A549 (cell line): ENCODE measurements at regions not wholly inside any gene's neighbourhood (a gene's known extent, or its start where the extent isn't known, plus 50 kb on each side); places are given as distances from the start of the nearest gene placed in this dataset.

Source experiments
- ATAC-seq, 2 experiments: fragments of 200-7000 bp in 1 of 2; fragments of >200 bp in 1 of 2; cut with Nextera tagmentation in 1 of 2; cut with Tn5 transposase in 1 of 2; 3 replicates each; pipeline versions ENCODE4 v1.8.0 to v1.9.1; 2018 to 2020; ENCODE audit warnings: mild to moderate bottlenecking in 1 of 2, moderate library complexity in 1 of 2
- CTCF ChIA-PET: fragments of 300-600 bp; sonication (Branson Sonifier 250); formaldehyde crosslinking; extraction: SDS; loops from one replicate; lab custom pipeline; 2021; ENCODE audit warnings: antibody characterized with exemption, inconsistent platforms; lab: Yijun Ruan, JAX
- POLR2A ChIA-PET: fragments of 350-600 bp; formaldehyde crosslinking; extraction: SDS; loops from one replicate; lab custom pipeline; 2021; ENCODE audit warnings: antibody characterized with exemption, inconsistent platforms; lab: Yijun Ruan, JAX
- DNase-seq, 2 experiments: peaks; one replicate each; pipeline versions ENCODE4 v3.0.0 to v3.0.0-alpha.2; 2011 to 2016; ENCODE audit warnings: low read depth in 1 of 2, low spot score in 1 of 2
- FAIRE-seq: peaks from 2 replicates; lab custom pipeline; 2011; peaks lifted over from hg19 to GRCh38; lab: Jason Lieb, UNC
- H3K27ac ChIP-seq, 2 experiments: fragments of >200 bp; sonication (Bioruptor Twin); formaldehyde crosslinking; 3 replicates each; pipeline ENCODE4 v1.5.1; 2016 to 2017
- H3K4me1 ChIP-seq: fragments of >200 bp; sonication (Bioruptor Twin); formaldehyde crosslinking; 3 replicates; pipeline ENCODE4 v1.6.1; 2016
- H3K4me2 ChIP-seq: fragments of >200 bp; sonication (Bioruptor Twin); formaldehyde crosslinking; 3 replicates; pipeline ENCODE4 v1.6.1; 2016
- H3K4me3 ChIP-seq: fragments of >200 bp; sonication (Bioruptor Twin); formaldehyde crosslinking; 3 replicates; pipeline ENCODE4 v1.5.1; 2016
- H3K9me3 ChIP-seq: fragments of >200 bp; sonication (Bioruptor Twin); formaldehyde crosslinking; 3 replicates; pipeline ENCODE4 v1.6.1; 2016
- CBX2 ChIP-seq: fragments of 200-600 bp; sonication (generic); IDR thresholded peaks from 2 replicates; pipeline ENCODE4 v1.6.1; 2016; ENCODE audit warnings: low read depth, mild to moderate bottlenecking, borderline replicate concordance
- EHF ChIP-seq: fragments of 250-450 bp; sonication (Bioruptor Pico); IDR thresholded peaks from 2 replicates; pipeline ENCODE4 v1.5.0; 2020; ENCODE audit warnings: mild to moderate bottlenecking
- EP300 ChIP-seq, 2 experiments: fragments of >200 bp; sonication (Bioruptor Twin); formaldehyde crosslinking; IDR thresholded peaks; 2 replicates in 1 of 2; 3 replicates in 1 of 2; pipeline ENCODE4 v1.6.1; 2016 to 2017
- ESRRA ChIP-seq: fragments of 150-350 bp; IDR thresholded peaks from 2 replicates; pipeline ENCODE4 v1.6.1; 2014; ENCODE audit warnings: mild to moderate bottlenecking, low read length, borderline replicate concordance
- HOXB13 ChIP-seq: fragments of 250-450 bp; sonication (Bioruptor Pico); IDR thresholded peaks from 2 replicates; pipeline ENCODE4 v1.5.0; 2020; ENCODE audit warnings: low read depth, mild to moderate bottlenecking, moderate library complexity
- JUN ChIP-seq, 2 experiments: fragments of >200 bp; sonication (Bioruptor Twin); formaldehyde crosslinking; IDR thresholded peaks; 2 replicates in 1 of 2; 3 replicates in 1 of 2; pipeline ENCODE4 v1.6.1; 2016 to 2017
- NPAS2 ChIP-seq: fragments of 250-450 bp; sonication (Bioruptor Pico); IDR thresholded peaks from 2 replicates; pipeline ENCODE4 v1.8.0; 2022; ENCODE audit warnings: mild to moderate bottlenecking, moderate library complexity, borderline replicate concordance
- PHF8 ChIP-seq: fragments of 200-600 bp; sonication (generic); IDR thresholded peaks from 2 replicates; pipeline ENCODE4 v1.6.1; 2016; ENCODE audit warnings: low read depth, mild to moderate bottlenecking, antibody characterized with exemption, moderate library complexity, borderline replicate concordance
- POLR2AphosphoS2 ChIP-seq: conservative IDR thresholded peaks from 2 replicates; pipeline ENCODE4 v1.6.1; 2012; ENCODE audit warnings: low read length, improper control_type of control experiment, inconsistent platforms
- RAD21 ChIP-seq, 2 experiments: fragments of >200 bp in 1 of 2; sonication (Bioruptor Twin) in 1 of 2; formaldehyde crosslinking in 1 of 2; IDR thresholded peaks in 1 of 2; conservative IDR thresholded peaks in 1 of 2; 2 replicates in 1 of 2; 3 replicates in 1 of 2; pipeline ENCODE4 v1.6.1; 2012 to 2018; ENCODE audit warnings: inconsistent platforms in 1 of 2
- RARB ChIP-seq: fragments of 250-450 bp; sonication (Bioruptor Pico); IDR thresholded peaks from 2 replicates; pipeline ENCODE4 v1.8.0; 2021; ENCODE audit warnings: mild to moderate bottlenecking, moderate library complexity
- RCOR1 ChIP-seq: fragments of 150-350 bp; IDR thresholded peaks from 2 replicates; pipeline ENCODE4 v1.6.1; 2014; ENCODE audit warnings: antibody characterized with exemption, low read length, low read depth
- RFX5 ChIP-seq: fragments of 450-650 bp; IDR thresholded peaks from 2 replicates; pipeline ENCODE4 v1.7.1; 2014; ENCODE audit warnings: antibody characterized with exemption, mild to moderate bottlenecking, moderate library complexity
- RNF2 ChIP-seq: fragments of 200-600 bp; sonication (generic); IDR thresholded peaks from 2 replicates; pipeline ENCODE4 v1.6.1; 2016; ENCODE audit warnings: low read depth, mild to moderate bottlenecking, antibody characterized with exemption, moderate library complexity, borderline replicate concordance
- SMC3 ChIP-seq: fragments of >200 bp; sonication (Bioruptor Twin); formaldehyde crosslinking; IDR thresholded peaks from 3 replicates; pipeline ENCODE4 v1.6.1; 2018; ENCODE audit warnings: inconsistent platforms
- TFCP2L1 ChIP-seq: fragments of 250-450 bp; sonication (Bioruptor Pico); IDR thresholded peaks from 2 replicates; pipeline ENCODE4 v1.5.0; 2021; ENCODE audit warnings: mild to moderate bottlenecking
- ZC3H11A ChIP-seq: fragments of 450-650 bp; IDR thresholded peaks from 2 replicates; pipeline ENCODE4 v1.6.1; 2014; ENCODE audit warnings: antibody characterized with exemption, mild to moderate bottlenecking
- ZSCAN20 ChIP-seq: fragments of 250-450 bp; sonication (Bioruptor Pico); IDR thresholded peaks from 2 replicates; pipeline ENCODE4 v1.8.0; 2022; ENCODE audit warnings: mild to moderate bottlenecking, moderate library complexity
- WGBS: methylation state at CpG from one replicate; pipeline ENCODE4 v1.1.6; 2017; ENCODE audit errors: missing lambda C conversion rate; 5-methylcytosine and 5-hydroxymethylcytosine counted together
- TF ChIP-seq, protein P1 (sequence below): IDR thresholded peaks from 2 replicates; pipeline ENCODE4 v1.6.1; 2012
- TF ChIP-seq, protein P2 (sequence below): fragments of 250-450 bp; sonication (Bioruptor Pico); IDR thresholded peaks from 2 replicates; pipeline ENCODE4 v1.5.0; 2020; ENCODE audit warnings: low read depth, mild to moderate bottlenecking, moderate library complexity
- TF ChIP-seq, protein P3 (sequence below): fragments of 250-450 bp; sonication (Bioruptor Pico); IDR thresholded peaks from 2 replicates; pipeline ENCODE4 v1.5.0; 2021; ENCODE audit warnings: mild to moderate bottlenecking, moderate library complexity, borderline replicate concordance
- TF ChIP-seq, protein P4 (sequence below): fragments of 450-650 bp; IDR thresholded peaks from 2 replicates; pipeline ENCODE4 v1.6.1; 2014; ENCODE audit warnings: antibody characterized with exemption

DNA sequence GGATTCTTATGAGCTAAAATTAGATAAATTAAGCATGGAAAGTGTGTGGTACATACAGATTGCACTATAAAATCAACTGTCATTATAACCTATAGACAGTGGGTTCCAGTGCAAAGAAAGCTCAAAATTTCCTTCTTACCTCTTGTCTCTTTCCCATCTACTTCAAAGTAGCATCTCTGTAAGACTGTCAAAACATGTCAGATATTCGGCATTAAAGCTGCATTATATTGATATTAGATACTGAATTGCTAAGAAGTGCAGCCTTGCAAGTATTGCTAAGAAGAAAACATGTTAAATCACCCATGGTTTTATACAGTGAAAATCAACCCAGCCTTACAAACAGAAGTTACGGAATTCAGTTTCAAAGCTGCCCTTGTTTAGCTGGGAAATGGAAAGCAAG lies 849.8 kb upstream of the FAT3 start:
- no peak overlapping the region for H3K4me3 ChIP-seq
- H3K27ac ChIP-seq: no peak overlapping the region
- WGBS: 68% methylated on average over 2 of the region's 2 CpGs
- H3K9me3 ChIP-seq: no peaks in the 10 kb centered on the region
- H3K4me1 ChIP-seq: no peaks in the 10 kb centered on the region
- CTCF ChIA-PET: no interaction called here
- ATAC-seq: no peak
- POLR2A ChIA-PET: no interaction called here
- TF ChIP-seq EP300 (IDR thresholded peaks at IDR 0.05) (no peak), RCOR1 (no peak), RARB (CRISPR knock-in tag) (no peak), TFCP2L1 (CRISPR knock-in tag) (no peak), POLR2AphosphoS2 (no peak)
- TF ChIP-seq, protein P1, sequence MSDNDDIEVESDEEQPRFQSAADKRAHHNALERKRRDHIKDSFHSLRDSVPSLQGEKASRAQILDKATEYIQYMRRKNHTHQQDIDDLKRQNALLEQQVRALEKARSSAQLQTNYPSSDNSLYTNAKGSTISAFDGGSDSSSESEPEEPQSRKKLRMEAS: no peak
- no peak for FAIRE-seq
- H3K4me2 ChIP-seq: no peak overlapping the region
- DNase-seq: no peak

DNA sequence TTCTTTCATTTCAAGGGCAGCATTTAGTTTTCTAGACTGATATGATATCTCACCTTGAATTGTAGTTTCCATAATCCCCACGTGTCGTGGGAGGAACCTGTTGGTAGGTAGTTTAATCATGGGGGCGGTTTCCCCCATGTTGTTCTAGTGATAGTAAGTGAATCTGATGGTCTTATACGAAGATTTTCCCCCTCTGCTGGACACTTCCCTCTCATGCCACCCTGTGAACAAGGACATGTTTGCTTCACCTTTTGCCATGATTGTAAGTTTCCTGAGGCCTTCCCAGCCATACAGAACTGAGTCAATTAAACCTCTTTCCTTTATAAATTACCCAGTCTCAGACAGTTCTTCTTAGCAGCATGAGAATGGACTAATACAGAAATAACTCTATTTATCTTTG lies 851.1 kb upstream of the FAT3 start:
- 72% methylated on average over 4 of the region's 4 CpGs for WGBS
- FAIRE-seq: no peak

DNA sequence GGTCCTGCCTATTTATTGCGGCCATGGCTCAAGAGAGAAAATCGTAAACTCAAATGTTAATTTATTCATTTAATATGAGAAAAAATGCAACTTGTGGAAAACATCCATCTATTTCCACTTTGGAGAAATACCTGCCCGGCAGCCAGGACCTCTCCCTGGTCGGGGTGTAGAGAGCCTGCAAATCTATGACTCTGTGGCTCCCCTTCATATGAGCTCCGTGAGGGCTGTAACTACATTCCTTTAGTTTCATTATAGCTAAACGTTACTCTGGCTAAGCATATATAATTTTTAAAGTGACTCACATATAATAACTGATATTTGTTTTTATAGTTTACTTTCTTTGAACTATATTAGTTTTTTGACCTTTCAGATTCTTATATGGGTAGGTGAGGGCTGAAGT lies 857.8 kb upstream of the FAT3 start:
- FAIRE-seq (no peak), ATAC-seq (no peak), DNase-seq (no peak)
- CTCF ChIA-PET: no interaction called here
- H3K4me1 ChIP-seq: no peaks in the 10 kb centered on the region
- H3K27ac ChIP-seq: no peak overlapping the region
- no peak overlapping the region for H3K4me3 ChIP-seq
- POLR2A ChIA-PET: no interaction called here
- no peak for TF ChIP-seq ZC3H11A
- no peak for TF ChIP-seq RAD21 (conservative IDR thresholded peaks at IDR 0.05 in 1 of 2, IDR thresholded peaks at IDR 0.05 in 1 of 2)
- no peak for TF ChIP-seq RNF2
- no peak for TF ChIP-seq ZSCAN20
- TF ChIP-seq RCOR1: no peak
- no peak for TF ChIP-seq EHF (CRISPR knock-in tag)
- TF ChIP-seq, protein P2, sequence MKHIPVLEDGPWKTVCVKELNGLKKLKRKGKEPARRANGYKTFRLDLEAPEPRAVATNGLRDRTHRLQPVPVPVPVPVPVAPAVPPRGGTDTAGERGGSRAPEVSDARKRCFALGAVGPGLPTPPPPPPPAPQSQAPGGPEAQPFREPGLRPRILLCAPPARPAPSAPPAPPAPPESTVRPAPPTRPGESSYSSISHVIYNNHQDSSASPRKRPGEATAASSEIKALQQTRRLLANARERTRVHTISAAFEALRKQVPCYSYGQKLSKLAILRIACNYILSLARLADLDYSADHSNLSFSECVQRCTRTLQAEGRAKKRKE (CRISPR knock-in tag): no peak
- TF ChIP-seq HOXB13 (CRISPR knock-in tag): no peak
- no peak for TF ChIP-seq TFCP2L1 (CRISPR knock-in tag)
- TF ChIP-seq SMC3: no peak
- WGBS: 72% methylated on average over 6 of the region's 6 CpGs
- H3K4me2 ChIP-seq: no peak overlapping the region
- no peaks in the 10 kb centered on the region for H3K9me3 ChIP-seq

More for the DNA sequence above, 851.1 kb upstream of the FAT3 start:
- ChIA-PET POLR2A (no interaction called here), CTCF (no interaction called here)
- H3K4me3 ChIP-seq: no peak overlapping the region
- H3K4me2 ChIP-seq: no peak overlapping the region
- no peak for TF ChIP-seq CBX2
- TF ChIP-seq, protein P3, sequence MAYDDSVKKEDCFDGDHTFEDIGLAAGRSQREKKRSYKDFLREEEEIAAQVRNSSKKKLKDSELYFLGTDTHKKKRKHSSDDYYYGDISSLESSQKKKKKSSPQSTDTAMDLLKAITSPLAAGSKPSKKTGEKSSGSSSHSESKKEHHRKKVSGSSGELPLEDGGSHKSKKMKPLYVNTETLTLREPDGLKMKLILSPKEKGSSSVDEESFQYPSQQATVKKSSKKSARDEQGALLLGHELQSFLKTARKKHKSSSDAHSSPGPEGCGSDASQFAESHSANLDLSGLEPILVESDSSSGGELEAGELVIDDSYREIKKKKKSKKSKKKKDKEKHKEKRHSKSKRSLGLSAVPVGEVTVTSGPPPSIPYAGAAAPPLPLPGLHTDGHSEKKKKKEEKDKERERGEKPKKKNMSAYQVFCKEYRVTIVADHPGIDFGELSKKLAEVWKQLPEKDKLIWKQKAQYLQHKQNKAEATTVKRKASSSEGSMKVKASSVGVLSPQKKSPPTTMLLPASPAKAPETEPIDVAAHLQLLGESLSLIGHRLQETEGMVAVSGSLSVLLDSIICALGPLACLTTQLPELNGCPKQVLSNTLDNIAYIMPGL (CRISPR knock-in tag): no peak
- no peak for TF ChIP-seq JUN (IDR thresholded peaks at IDR 0.05)
- no peak for TF ChIP-seq HOXB13 (CRISPR knock-in tag)
- TF ChIP-seq PHF8: no peak
- TF ChIP-seq, protein P4, sequence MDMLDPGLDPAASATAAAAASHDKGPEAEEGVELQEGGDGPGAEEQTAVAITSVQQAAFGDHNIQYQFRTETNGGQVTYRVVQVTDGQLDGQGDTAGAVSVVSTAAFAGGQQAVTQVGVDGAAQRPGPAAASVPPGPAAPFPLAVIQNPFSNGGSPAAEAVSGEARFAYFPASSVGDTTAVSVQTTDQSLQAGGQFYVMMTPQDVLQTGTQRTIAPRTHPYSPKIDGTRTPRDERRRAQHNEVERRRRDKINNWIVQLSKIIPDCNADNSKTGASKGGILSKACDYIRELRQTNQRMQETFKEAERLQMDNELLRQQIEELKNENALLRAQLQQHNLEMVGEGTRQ: no peak
- TF ChIP-seq RFX5: no peak
- no peak for TF ChIP-seq POLR2AphosphoS2
- TF ChIP-seq NPAS2 (CRISPR knock-in tag): no peak
- TF ChIP-seq ESRRA: no peak
- no peak for TF ChIP-seq RAD21 (conservative IDR thresholded peaks at IDR 0.05 in 1 of 2, IDR thresholded peaks at IDR 0.05 in 1 of 2)
- TF ChIP-seq, protein P2 (CRISPR knock-in tag): no peak
- H3K4me1 ChIP-seq: no peaks in the 10 kb centered on the region
- DNase-seq (peak in 1 of 2 experiments; percentile 33), ATAC-seq (peak in 1 of 2 experiments; percentile 58; a peak in 3 of 6 replicates)
- H3K27ac ChIP-seq: no peak overlapping the region
- no peaks in the 10 kb centered on the region for H3K9me3 ChIP-seq
